Renal cortex interstitium (tissue), 11 donors: ENCODE measurements at regions not wholly inside any gene's neighbourhood (a gene's known extent, or its start where the extent isn't known, plus 50 kb on each side); places are given as distances from the start of the nearest gene placed in this dataset.

Source experiments
- DNase-seq, 11 donors: peaks; one replicate each; pipeline ENCODE4 v3.0.0-alpha.2; 2013; ENCODE audit warnings: low read depth in 9 of 11, low spot score in 4 of 11; ENCODE audit errors: extremely low read depth in 1 of 11

GRCh38 chr6:155970876-155971708 is 515.5 kb upstream of the NOX3 start:
- DNase-seq, result no peak

GRCh38 chr6:155970472-155970871 is 514.8 kb upstream of the NOX3 start:
- no peak for DNase-seq

- DNase-seq, result no peak
These were observed 513.3 kb upstream of the NOX3 start for GRCh38 chr6:155968921-155969320.

DNA sequence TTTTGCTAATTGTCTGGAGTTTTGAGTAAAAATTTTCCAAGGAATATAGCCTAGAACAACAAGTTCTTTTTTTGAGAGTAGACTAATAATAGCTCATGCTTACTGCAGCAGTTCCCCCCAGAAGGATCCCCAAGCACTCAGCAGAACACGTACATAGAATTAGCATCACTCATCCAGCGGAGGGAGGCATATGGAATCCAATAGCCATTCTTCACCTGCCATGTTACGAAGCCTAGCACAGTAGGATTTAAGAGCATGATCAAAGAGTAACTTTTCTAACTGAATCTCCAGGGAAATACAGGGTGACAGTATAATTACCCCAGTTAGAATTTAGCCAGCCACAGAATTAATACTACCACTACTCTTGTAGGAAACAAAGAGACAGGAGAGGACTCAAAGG is 511.7 kb upstream of the NOX3 start:
- DNase-seq, result no peak

DNA sequence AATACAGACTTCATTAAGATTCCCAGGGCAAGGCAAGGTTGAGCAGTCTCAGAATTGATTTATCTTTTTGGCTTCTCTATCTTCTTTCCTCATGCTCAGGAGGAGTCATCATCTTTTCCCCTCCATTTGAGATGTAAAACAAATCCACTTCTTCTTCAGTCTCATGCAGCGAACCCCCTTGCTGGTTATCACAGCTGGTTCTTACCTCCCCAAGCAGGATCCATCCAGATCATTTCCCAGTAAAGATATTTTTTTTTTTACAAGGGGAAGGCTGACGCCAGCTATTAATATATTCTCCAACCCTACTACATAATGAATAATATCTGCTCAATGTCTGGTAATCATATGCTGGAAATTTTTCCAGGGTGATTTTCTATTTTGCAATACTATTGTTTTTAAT is 508.9 kb upstream of the NOX3 start:
- no peak for DNase-seq

DNA sequence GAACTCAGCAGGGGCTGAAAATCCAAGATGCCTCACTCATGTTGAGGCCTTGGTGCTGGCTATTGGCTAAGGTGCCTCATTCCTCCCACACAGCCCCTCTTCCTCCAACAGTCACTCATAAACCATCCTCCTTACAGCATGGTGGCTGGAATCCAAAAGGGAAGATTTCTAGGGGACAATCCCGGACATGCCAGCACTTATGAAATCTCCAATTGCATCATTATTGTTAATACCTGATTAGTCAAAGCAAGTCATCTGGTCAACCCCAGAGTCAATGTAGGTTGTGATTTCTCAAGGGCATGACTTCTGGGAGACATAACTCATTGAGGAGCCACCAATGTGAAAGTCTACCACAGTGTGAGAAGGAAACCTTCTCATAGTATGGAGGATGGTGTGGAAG is 506.6 kb upstream of the NOX3 start:
- DNase-seq, result no peak

DNA sequence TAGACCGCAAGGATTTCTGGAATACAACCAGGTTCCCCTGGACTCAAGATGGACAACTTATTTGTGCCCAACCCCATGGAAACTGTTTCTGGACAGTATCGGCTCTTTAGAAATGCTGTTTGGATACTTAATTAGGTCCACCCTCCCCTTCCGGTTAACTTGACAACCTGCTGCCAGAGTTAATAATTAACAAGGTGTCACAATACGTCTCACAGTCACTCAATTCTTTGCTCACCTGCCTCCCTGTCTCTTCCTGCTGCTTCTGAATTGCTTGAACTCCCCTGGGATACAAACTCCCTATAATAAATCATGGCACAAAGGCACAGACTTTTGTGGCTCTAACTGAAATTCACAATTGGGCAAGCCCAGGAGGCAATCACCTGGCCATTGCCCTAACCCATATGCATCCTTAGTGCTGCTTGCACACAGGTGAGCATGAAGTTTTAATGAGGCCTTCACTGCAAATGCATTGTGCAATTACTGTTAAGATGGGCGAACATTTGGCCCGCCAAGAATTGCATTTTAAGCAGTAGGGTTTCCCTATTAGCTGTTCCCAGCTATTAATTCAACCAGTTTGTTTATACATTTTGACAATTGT is 504.4 kb upstream of the NOX3 start:
- no peak for DNase-seq

- no peak for DNase-seq
These were observed 502.9 kb upstream of the NOX3 start for GRCh38 chr6:155958550-155958949.

GRCh38 chr6:155955038-155955437 is 499.4 kb upstream of the NOX3 start:
- DNase-seq, result no peak

- no peak for DNase-seq
These were observed 498.5 kb upstream of the NOX3 start for GRCh38 chr6:155954149-155954548.

DNA sequence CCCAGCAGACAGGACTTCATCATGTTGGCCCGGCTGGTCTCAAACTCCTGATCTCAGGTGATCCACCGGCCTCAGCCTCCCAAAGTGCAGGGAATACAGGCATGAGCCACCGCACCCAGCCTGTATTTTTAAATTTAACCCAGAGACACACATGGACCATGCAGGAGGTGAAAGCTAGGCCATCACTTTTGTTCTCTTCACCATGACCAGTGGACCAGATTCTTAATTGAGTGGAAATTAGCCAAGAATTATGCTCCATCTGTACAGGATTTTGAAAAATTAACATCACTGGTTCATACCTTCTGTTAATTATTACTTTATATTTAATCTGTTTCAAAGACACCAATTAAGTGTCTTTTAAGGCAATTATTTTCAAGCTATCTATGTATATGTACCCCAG is 493.6 kb upstream of the NOX3 start:
- DNase-seq, result no peak

- no peak for DNase-seq
These were observed 491.2 kb upstream of the NOX3 start for GRCh38 chr6:155946860-155947259.

DNA sequence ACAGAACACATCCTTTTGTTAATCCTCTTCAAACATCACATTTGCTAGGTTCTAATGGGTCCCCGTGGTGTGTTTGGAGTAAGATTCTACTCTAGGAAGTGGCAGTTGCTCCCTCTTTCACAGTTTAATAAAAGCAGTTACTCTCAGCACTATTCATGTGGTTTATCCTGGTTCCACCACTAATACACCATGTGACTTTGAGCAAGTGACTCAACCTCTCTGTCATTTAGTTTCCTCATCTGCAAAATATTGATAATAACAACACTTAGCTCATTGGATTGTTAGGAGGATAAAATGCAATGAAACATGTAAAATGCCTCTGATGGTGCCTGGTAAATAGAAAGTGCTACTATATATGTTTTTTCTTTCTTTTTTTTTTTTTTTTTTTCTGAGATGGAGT is 488.0 kb upstream of the NOX3 start:
- no peak for DNase-seq

DNA sequence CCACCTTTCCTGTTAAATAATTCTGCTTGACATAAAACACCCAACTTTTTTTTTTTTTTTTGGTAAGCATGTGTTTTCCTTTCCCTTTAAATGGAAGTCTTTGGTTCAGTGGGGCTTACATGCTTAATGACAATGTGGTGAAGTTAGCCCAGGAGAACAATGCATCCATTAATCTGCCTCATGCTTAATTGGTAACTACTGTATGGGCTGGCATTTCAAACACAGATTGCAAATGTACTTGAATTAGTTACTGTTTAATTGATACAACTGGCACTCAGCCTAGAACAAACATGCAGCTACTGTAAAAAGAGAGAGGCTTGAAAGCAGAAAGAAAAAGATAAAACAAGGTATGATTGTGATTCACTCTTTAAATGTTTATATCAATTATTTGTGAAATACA is 483.6 kb upstream of the NOX3 start:
- DNase-seq, result peak in 10 of 11 donors; percentile 10 to 61 (median 20)

- DNase-seq, result no peak
These were observed 480.9 kb upstream of the NOX3 start for GRCh38 chr6:155936551-155936950.

DNA sequence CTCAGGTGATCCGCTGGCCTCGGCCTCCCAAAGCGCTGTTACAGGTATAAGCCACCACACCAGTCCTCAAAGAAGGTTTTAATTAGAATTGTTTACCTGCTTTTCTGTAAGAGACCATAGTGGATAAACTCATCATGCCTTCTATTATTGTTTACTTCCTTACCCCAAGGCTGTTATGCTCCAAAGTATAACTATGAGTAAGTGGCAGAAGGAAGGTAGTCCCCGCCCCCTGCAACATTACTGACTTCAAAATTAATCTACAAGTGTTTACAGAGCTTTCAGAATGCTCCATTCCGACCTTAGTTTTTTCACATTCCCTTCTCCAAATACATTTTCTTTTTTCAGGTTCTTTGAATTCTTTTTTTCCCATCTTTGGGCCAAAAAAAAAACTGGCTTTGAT is 480.5 kb upstream of the NOX3 start:
- DNase-seq, result no peak

GRCh38 chr6:155916846-155917624 is 461.4 kb upstream of the NOX3 start:
- DNase-seq, result no peak

DNA sequence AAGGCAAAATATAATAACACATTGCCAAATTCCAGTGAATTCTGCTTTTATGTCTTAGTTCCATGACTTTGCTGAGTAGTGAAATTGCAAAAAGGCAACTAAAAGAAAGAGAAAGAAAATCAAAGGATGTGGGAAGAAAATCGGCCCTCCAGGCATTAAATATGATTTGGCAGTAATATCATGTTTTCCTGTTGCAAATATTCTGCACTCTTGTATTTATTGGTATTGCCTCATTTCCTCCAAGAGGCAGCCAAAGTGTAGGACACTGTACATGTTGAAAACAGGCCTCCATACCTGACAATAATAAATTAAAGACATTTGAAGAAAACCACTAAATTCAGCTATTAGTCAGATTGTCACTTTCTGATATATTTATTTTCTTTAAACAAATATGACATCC is 460.0 kb upstream of the NOX3 start:
- DNase-seq, result no peak

DNA sequence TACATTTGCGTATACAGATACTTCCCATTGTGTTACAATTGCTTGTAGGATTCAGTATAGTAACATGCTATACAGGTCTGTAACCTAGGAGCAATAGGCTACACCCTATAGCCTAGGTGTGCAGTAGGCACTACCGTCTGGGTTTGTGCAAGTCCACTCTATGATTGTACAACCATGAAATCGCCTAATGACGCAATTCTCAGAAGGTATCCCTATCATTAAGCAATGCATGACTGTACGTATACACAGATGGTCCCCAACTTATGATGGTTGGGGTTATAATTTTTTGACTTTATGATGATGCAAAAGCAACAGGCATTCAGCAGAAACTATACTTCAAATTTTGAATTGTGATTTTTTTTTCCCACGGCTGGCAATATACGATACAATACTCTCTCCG is 458.2 kb upstream of the NOX3 start:
- no peak for DNase-seq

GRCh38 chr6:155909710-155910109 is 454.1 kb upstream of the NOX3 start:
- DNase-seq, result no peak
